MM.1S (cell line): ENCODE measurements at regions not wholly inside any gene's neighbourhood (a gene's known extent, or its start where the extent isn't known, plus 50 kb on each side); places are given as distances from the start of the nearest gene placed in this dataset.

Source experiments
- DNase-seq: peaks from one replicate; pipeline ENCODE4 v3.0.0-alpha.2; 2015
- H2AFZ ChIP-seq: fragments of 300-600 bp; sonication (generic); 2 replicates; pipeline ENCODE4 v1.6.0; 2016; ENCODE audit warnings: antibody characterized with exemption, low read length
- H3F3A ChIP-seq: fragments of 300-600 bp; sonication (generic); 2 replicates; pipeline ENCODE4 v1.6.1; 2016; ENCODE audit warnings: mild to moderate bottlenecking, antibody characterized with exemption, low read length, moderate library complexity, mixed read lengths; ENCODE audit not compliant: insufficient read depth
- H3K27ac ChIP-seq: fragments of 300-600 bp; sonication (generic); 2 replicates; pipeline ENCODE4 v1.5.1; 2016; ENCODE audit warnings: mild to moderate bottlenecking, low read length
- H3K27me3 ChIP-seq: fragments of 300-600 bp; sonication (generic); replicated peaks from 2 replicates; pipeline ENCODE4 v1.6.0; 2016; ENCODE audit warnings: low read length; ENCODE audit not compliant: insufficient read depth
- H3K36me3 ChIP-seq: fragments of 300-600 bp; sonication (generic); replicated peaks from 2 replicates; pipeline ENCODE4 v1.6.1; 2016; ENCODE audit warnings: mild to moderate bottlenecking, low read length, mixed read lengths; ENCODE audit not compliant: insufficient read depth
- H3K4me1 ChIP-seq: fragments of 300-600 bp; sonication (generic); 2 replicates; pipeline ENCODE4 v1.6.1; 2016; ENCODE audit warnings: low read length, mixed read lengths
- H3K4me2 ChIP-seq: fragments of 300-600 bp; sonication (generic); 2 replicates; pipeline ENCODE4 v1.6.0; 2016; ENCODE audit warnings: low read depth, low read length
- H3K4me3 ChIP-seq: fragments of 300-600 bp; sonication (generic); 2 replicates; pipeline ENCODE4 v1.5.1; 2016; ENCODE audit warnings: low read length, mixed read lengths
- H3K79me2 ChIP-seq: fragments of 300-600 bp; sonication (generic); 2 replicates; pipeline ENCODE4 v1.6.1; 2016; ENCODE audit warnings: mixed run types, low read length, mixed read lengths
- H3K9ac ChIP-seq: fragments of 300-600 bp; sonication (generic); 2 replicates; pipeline ENCODE4 v1.6.1; 2016; ENCODE audit warnings: low read length, mixed read lengths
- H3K9me2 ChIP-seq: fragments of 300-600 bp; sonication (generic); replicated peaks from 2 replicates; pipeline ENCODE4 v1.6.1; 2016; ENCODE audit warnings: mild to moderate bottlenecking, low read length, mixed read lengths; ENCODE audit not compliant: insufficient read depth
- H3K9me3 ChIP-seq: fragments of 300-600 bp; sonication (generic); replicated peaks from 2 replicates; pipeline ENCODE4 v1.6.1; 2016; ENCODE audit warnings: mild to moderate bottlenecking, low read length, mixed read lengths; ENCODE audit not compliant: insufficient read depth
- H4K20me1 ChIP-seq: fragments of 300-600 bp; sonication (generic); 2 replicates; pipeline ENCODE4 v1.6.1; 2016; ENCODE audit warnings: mild to moderate bottlenecking, low read length, moderate library complexity, mixed read lengths; ENCODE audit not compliant: insufficient read depth
- CTCF ChIP-seq: fragments of 300-600 bp; sonication (generic); IDR thresholded peaks from 2 replicates; pipeline ENCODE4 v1.5.1; 2016; ENCODE audit warnings: antibody characterized with exemption, low read length, mixed read lengths
- EZH2 ChIP-seq: fragments of 300-600 bp; sonication (generic); optimal IDR thresholded peaks from 2 replicates; pipeline ENCODE3; 2017; ENCODE audit warnings: low read depth, mild to moderate bottlenecking, antibody characterized with exemption, low read length, mixed read lengths
- EZH2phosphoT487 ChIP-seq: fragments of 300-600 bp; sonication (generic); IDR thresholded peaks from 2 replicates; pipeline ENCODE4 v1.6.1; 2018; ENCODE audit warnings: antibody characterized with exemption, low read length

- no peak overlapping the region for H3K27ac ChIP-seq
- no peaks in the 10 kb centered on the region for H3K79me2 ChIP-seq
- no peak for DNase-seq
- H3K27me3 ChIP-seq: no peaks in the 10 kb centered on the region
- H3K9me3 ChIP-seq: no peaks in the 10 kb centered on the region
- no peaks in the 10 kb centered on the region for H3F3A ChIP-seq
- H4K20me1 ChIP-seq: no peaks in the 10 kb centered on the region
- H3K9ac ChIP-seq: no peak overlapping the region
- no peak overlapping the region for H3K4me2 ChIP-seq
- no peaks in the 10 kb centered on the region for H3K4me1 ChIP-seq
- no peak overlapping the region for H2AFZ ChIP-seq
- no peaks in the 10 kb centered on the region for H3K9me2 ChIP-seq
- no peak for TF ChIP-seq EZH2phosphoT487
- TF ChIP-seq CTCF: no peak
- H3K4me3 ChIP-seq: no peak overlapping the region
- H3K36me3 ChIP-seq: no peaks in the 10 kb centered on the region
These were observed 257.4 kb upstream of the SLC14A2 start for GRCh38 chr18:45357686-45358470.

DNA sequence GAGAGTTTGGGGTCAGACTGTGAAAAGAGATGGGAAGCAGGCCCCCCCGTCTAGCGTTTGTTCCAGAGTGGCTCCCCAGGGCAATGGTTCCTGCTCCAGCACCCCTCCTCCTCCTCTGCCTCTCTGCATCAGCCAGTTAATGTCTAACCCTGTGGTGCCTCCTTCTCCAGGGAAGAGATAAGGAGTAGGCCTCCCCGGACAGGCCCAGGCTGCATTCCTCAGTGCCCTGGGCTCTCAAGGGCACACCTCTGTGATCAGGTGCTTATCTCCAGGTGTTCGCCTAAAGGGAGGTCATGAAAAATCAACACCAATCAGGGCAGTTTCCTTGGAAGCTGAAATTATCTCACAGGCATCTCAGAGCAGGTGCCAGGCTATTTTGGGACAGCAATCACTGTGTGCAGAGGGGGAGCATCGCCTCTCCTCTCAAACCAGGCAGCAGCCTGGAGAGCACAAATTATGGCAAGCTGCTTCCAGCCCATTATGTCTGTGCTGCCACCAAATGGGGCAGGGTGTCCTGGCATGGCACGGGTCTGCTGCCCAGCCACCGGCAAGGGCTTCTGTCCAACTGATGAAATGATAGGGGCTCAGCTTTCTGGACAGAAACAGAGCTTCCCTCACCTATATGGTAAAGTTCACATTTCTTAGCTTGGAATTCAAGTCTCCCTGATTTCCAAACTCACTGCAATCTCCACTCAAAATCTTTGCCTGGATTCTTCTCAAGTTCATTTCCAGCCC lies 255.8 kb upstream of the SLC14A2 start:
- no peak overlapping the region for H3K4me2 ChIP-seq
- H3K4me1 ChIP-seq: no peaks in the 10 kb centered on the region
- H3K9me3 ChIP-seq: no peaks in the 10 kb centered on the region
- no peaks in the 10 kb centered on the region for H3F3A ChIP-seq
- no peak for TF ChIP-seq EZH2phosphoT487
- no peak for TF ChIP-seq EZH2
- no peak for TF ChIP-seq CTCF
- H3K9me2 ChIP-seq: no peaks in the 10 kb centered on the region
- H3K4me3 ChIP-seq: no peak overlapping the region
- H2AFZ ChIP-seq: no peak overlapping the region
- no peaks in the 10 kb centered on the region for H3K36me3 ChIP-seq
- no peaks in the 10 kb centered on the region for H3K79me2 ChIP-seq
- no peak for DNase-seq
- H3K9ac ChIP-seq: no peak overlapping the region
- no peak overlapping the region for H3K27ac ChIP-seq
- no peaks in the 10 kb centered on the region for H4K20me1 ChIP-seq
- H3K27me3 ChIP-seq: no peaks in the 10 kb centered on the region

DNA sequence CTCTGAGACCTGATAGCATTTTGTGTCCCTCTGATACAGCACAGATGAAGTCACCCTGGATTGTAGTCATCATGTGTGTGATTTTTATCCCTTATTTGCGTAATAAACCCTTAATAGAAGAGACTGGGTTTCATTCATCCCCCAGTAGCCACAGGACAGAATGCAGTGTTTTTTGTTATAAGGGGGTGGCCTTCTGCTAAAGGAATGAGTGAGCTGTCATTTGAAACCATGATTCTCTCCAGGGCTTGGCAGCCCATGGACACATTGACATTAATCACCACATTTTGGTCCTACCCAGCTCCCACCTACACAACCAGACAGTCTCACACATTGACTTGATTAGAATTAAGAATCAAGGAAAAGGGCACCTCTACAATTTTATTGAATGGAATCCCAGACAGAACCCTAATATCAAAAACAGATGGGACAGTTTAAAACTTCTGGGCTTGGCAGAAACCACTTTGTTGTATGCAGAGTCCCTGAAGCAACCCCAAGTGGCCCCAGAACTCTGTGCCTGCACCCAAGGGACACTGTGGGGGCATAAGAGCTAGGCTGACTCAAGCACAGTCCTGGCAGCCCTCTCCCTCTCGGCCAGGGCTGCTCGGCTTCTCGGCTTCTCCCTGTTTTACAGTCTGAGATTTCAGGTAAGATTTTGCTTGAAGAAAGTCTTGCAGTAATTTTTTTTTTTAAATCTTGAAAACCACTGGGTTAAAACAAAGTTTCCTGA lies 254.0 kb upstream of the SLC14A2 start:
- no peak for TF ChIP-seq EZH2phosphoT487
- TF ChIP-seq CTCF: no peak
- no peak for TF ChIP-seq EZH2
- H3K27me3 ChIP-seq: no peaks in the 10 kb centered on the region
- no peaks in the 10 kb centered on the region for H3K9me3 ChIP-seq
- H3K9ac ChIP-seq: no peak overlapping the region
- H3K27ac ChIP-seq: no peak overlapping the region
- no peaks in the 10 kb centered on the region for H3K4me1 ChIP-seq
- no peaks in the 10 kb centered on the region for H3F3A ChIP-seq
- no peak for DNase-seq
- no peak overlapping the region for H2AFZ ChIP-seq
- H3K36me3 ChIP-seq: no peaks in the 10 kb centered on the region
- H3K4me2 ChIP-seq: no peak overlapping the region
- no peak overlapping the region for H3K4me3 ChIP-seq
- H3K9me2 ChIP-seq: no peaks in the 10 kb centered on the region
- no peaks in the 10 kb centered on the region for H3K79me2 ChIP-seq
- H4K20me1 ChIP-seq: no peaks in the 10 kb centered on the region
